ENCODE measurements at regions not wholly inside any gene's neighbourhood (a gene's known extent, or its start where the extent isn't known, plus 50 kb on each side); places are given as distances from the start of the nearest gene placed in this dataset.
"Not testable (repeated sequence)": the region's sequence is repeated elsewhere in the genome, so short reads cannot be mapped to it uniquely, and the experiment has no call there.

DNA sequence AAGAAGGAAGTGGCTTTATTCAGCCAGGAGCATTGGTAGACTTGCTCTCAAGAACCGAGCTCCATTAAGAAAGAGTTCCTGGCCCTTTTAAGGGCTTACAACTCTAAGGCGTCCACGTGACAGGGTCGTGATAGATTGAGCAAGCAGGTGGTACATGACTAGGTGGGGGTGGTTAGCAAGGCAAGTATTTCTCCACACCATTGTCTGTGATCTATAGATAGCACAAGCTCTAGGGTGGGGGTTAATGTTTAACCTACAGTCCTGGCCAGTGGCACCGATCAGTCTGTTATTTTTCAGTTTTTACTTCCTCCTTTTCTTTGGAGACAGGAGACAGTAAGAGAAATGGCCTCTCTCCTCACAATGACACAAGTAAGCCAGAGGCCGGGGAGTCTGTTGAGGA lies 215.1 kb downstream of the UQCRFS1 start:
- not testable (repeated sequence) for H3K4me1 ChIP-seq (ENCODE audit: control insufficient read depth in 2 of 2, insufficient read depth in 1 of 2, low read depth in 1 of 2, low read length in 2 of 2); H3K23ac ChIP-seq (ENCODE audit: low read depth, low read length, poor library complexity); H3K27me3 ChIP-seq (ENCODE audit: control insufficient read depth in 3 of 3, insufficient read depth in 3 of 3, low read depth in 1 of 3, low read length in 3 of 3); DNase-seq (ENCODE audit: low spot score); H2BK12ac ChIP-seq (ENCODE audit: low read length); H4K8ac ChIP-seq (ENCODE audit: low read depth, low read length); H3K14ac ChIP-seq (ENCODE audit: low read length); H3K27ac ChIP-seq (replicated peaks; ENCODE audit: low read length); H4K91ac ChIP-seq (ENCODE audit: low read depth, low read length, poor library complexity); H3K4me2 ChIP-seq (ENCODE audit: insufficient read depth, low read length, poor library complexity, severe bottlenecking); H3K4me3 ChIP-seq (ENCODE audit: low read length in 2 of 2); H2BK120ac ChIP-seq (ENCODE audit: low read depth, low read length); H3K9ac ChIP-seq (ENCODE audit: low read depth, low read length, poor library complexity); H2AK5ac ChIP-seq (ENCODE audit: low read depth, low read length); H2AFZ ChIP-seq (ENCODE audit: low read length); H3K18ac ChIP-seq (ENCODE audit: low read length); H2BK15ac ChIP-seq (ENCODE audit: low read length); H3K36me3 ChIP-seq (replicated peaks in 1 of 2; ENCODE audit: control insufficient read depth in 2 of 2, insufficient read depth in 2 of 2, low read length in 2 of 2); H3K4ac ChIP-seq (ENCODE audit: low read length); H3K79me1 ChIP-seq (ENCODE audit: low read depth, low read length); H2BK5ac ChIP-seq (ENCODE audit: low read length)
- WGBS, 2 donors (ENCODE audit: extremely low coverage in 2 of 2, insufficient read length in 2 of 2, insufficient replicate concordance in 1 of 2) = no CpG with 5 or more reads among the region's 6 CpGs
- H3K9me3 ChIP-seq (replicated peaks in 1 of 2; ENCODE audit: control insufficient read depth in 2 of 2, insufficient read depth in 1 of 2, low read depth in 1 of 2, low read length in 2 of 2) = peaks cover 0 to 14% of the 10 kb centered on the region in 2 donors

DNA sequence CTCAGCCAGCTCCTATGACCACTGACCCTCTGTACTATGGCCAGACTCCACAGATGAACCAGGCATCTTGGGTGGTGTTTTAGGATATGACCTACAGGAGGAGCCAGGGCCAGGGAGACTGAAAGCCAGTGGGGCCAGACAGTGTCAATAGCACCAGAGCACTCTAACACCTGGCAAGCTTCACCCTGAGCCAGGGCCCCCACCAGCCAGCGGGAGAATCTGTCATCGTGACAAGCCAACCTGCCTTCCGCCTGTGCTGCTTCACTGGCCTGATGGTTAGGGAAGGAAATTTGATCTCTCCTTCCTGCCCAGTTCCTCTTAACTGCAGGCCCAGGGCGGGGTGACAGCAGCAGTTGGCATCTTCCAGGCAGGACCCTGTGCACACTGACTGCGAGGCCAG lies 222.4 kb downstream of the UQCRFS1 start:
- H4K91ac ChIP-seq (ENCODE audit: low read depth, low read length, poor library complexity) = no peak overlapping the region
- H3K27ac ChIP-seq (replicated peaks; ENCODE audit: low read length) = no peak overlapping the region
- peak overlapping the region; percentile 45 for H3K9ac ChIP-seq (ENCODE audit: low read depth, low read length, poor library complexity)
- H3K4me3 ChIP-seq (ENCODE audit: low read length in 2 of 2) = no peak overlapping the region
- H2AK5ac ChIP-seq (ENCODE audit: low read depth, low read length) = peak overlapping the region; percentile 8
- no peak overlapping the region for H3K4me2 ChIP-seq (ENCODE audit: insufficient read depth, low read length, poor library complexity, severe bottlenecking)
- H2AFZ ChIP-seq (ENCODE audit: low read length) = no peak overlapping the region
- no peak for DNase-seq (ENCODE audit: low spot score)
- H3K27me3 ChIP-seq (ENCODE audit: control insufficient read depth in 3 of 3, insufficient read depth in 3 of 3, low read depth in 1 of 3, low read length in 3 of 3) = no peaks in the 10 kb centered on the region
- no peak overlapping the region for H2BK15ac ChIP-seq (ENCODE audit: low read length)
- no peak overlapping the region for H3K4ac ChIP-seq (ENCODE audit: low read length)
- H3K36me3 ChIP-seq (replicated peaks in 1 of 2; ENCODE audit: control insufficient read depth in 2 of 2, insufficient read depth in 2 of 2, low read length in 2 of 2) = no peaks in the 10 kb centered on the region
- H3K23ac ChIP-seq (ENCODE audit: low read depth, low read length, poor library complexity) = no peak overlapping the region
- no peak overlapping the region for H4K8ac ChIP-seq (ENCODE audit: low read depth, low read length)
- H3K9me3 ChIP-seq (replicated peaks in 1 of 2; ENCODE audit: control insufficient read depth in 2 of 2, insufficient read depth in 1 of 2, low read depth in 1 of 2, low read length in 2 of 2) = peaks cover 0 to 8% of the 10 kb centered on the region in 2 donors
- no peak overlapping the region for H3K14ac ChIP-seq (ENCODE audit: low read length)
- no peaks in the 10 kb centered on the region for H3K79me1 ChIP-seq (ENCODE audit: low read depth, low read length)
- H3K18ac ChIP-seq (ENCODE audit: low read length) = peak overlapping the region; percentile 69
- no peak overlapping the region for H2BK5ac ChIP-seq (ENCODE audit: low read length)
- no CpG with 5 or more reads among the region's 5 CpGs for WGBS, 2 donors (ENCODE audit: extremely low coverage in 2 of 2, insufficient read length in 2 of 2, insufficient replicate concordance in 1 of 2)
- H3K4me1 ChIP-seq (ENCODE audit: control insufficient read depth in 2 of 2, insufficient read depth in 1 of 2, low read depth in 1 of 2, low read length in 2 of 2) = peaks cover 0 to 4% of the 10 kb centered on the region in 2 donors
- no peak overlapping the region for H2BK120ac ChIP-seq (ENCODE audit: low read depth, low read length)
- H2BK12ac ChIP-seq (ENCODE audit: low read length) = peak overlapping the region; percentile 41

DNA sequence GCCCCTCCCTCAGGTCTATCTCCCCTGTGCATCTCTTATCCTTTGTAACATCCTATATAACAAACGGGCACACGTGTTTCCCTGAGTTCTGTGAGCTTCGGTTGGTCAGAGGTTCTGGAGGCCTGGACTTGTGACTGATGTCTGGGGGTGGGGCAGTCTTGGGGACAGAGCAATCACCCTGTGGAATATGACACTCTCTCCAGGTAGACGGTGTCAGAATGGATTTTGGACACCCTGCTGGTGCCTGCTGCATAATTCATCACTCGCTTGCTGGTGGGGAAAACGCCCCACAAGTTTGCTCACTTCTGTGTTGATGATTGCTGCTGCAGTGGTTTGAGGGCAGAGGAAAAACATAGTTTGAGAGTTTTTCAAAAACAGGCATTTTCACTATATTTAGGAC lies 223.2 kb downstream of the UQCRFS1 start:
- peaks cover 0 to 5% of the 10 kb centered on the region in 2 donors for H3K9me3 ChIP-seq (replicated peaks in 1 of 2; ENCODE audit: control insufficient read depth in 2 of 2, insufficient read depth in 1 of 2, low read depth in 1 of 2, low read length in 2 of 2)
- no peak overlapping the region for H3K4me3 ChIP-seq (ENCODE audit: low read length in 2 of 2)
- H2AK5ac ChIP-seq (ENCODE audit: low read depth, low read length) = no peak overlapping the region
- no peak overlapping the region for H2BK120ac ChIP-seq (ENCODE audit: low read depth, low read length)
- H3K4ac ChIP-seq (ENCODE audit: low read length) = no peak overlapping the region
- peaks cover 0 to 4% of the 10 kb centered on the region in 2 donors for H3K4me1 ChIP-seq (ENCODE audit: control insufficient read depth in 2 of 2, insufficient read depth in 1 of 2, low read depth in 1 of 2, low read length in 2 of 2)
- no peak overlapping the region for H3K14ac ChIP-seq (ENCODE audit: low read length)
- WGBS, 2 donors (ENCODE audit: extremely low coverage in 2 of 2, insufficient read length in 2 of 2, insufficient replicate concordance in 1 of 2) = no CpG with 5 or more reads among the region's 6 CpGs
- H3K9ac ChIP-seq (ENCODE audit: low read depth, low read length, poor library complexity) = no peak overlapping the region
- no peak overlapping the region for H3K4me2 ChIP-seq (ENCODE audit: insufficient read depth, low read length, poor library complexity, severe bottlenecking)
- H2BK15ac ChIP-seq (ENCODE audit: low read length) = no peak overlapping the region
- H3K18ac ChIP-seq (ENCODE audit: low read length) = no peak overlapping the region
- H3K27ac ChIP-seq (replicated peaks; ENCODE audit: low read length) = no peak overlapping the region
- H2AFZ ChIP-seq (ENCODE audit: low read length) = no peak overlapping the region
- no peak for DNase-seq (ENCODE audit: low spot score)
- H2BK5ac ChIP-seq (ENCODE audit: low read length) = no peak overlapping the region
- H2BK12ac ChIP-seq (ENCODE audit: low read length) = no peak overlapping the region
- no peaks in the 10 kb centered on the region for H3K79me1 ChIP-seq (ENCODE audit: low read depth, low read length)
- no peak overlapping the region for H3K23ac ChIP-seq (ENCODE audit: low read depth, low read length, poor library complexity)
- H3K36me3 ChIP-seq (replicated peaks in 1 of 2; ENCODE audit: control insufficient read depth in 2 of 2, insufficient read depth in 2 of 2, low read length in 2 of 2) = no peaks in the 10 kb centered on the region
- no peak overlapping the region for H4K91ac ChIP-seq (ENCODE audit: low read depth, low read length, poor library complexity)
- no peak overlapping the region for H4K8ac ChIP-seq (ENCODE audit: low read depth, low read length)
- no peaks in the 10 kb centered on the region for H3K27me3 ChIP-seq (ENCODE audit: control insufficient read depth in 3 of 3, insufficient read depth in 3 of 3, low read depth in 1 of 3, low read length in 3 of 3)

DNA sequence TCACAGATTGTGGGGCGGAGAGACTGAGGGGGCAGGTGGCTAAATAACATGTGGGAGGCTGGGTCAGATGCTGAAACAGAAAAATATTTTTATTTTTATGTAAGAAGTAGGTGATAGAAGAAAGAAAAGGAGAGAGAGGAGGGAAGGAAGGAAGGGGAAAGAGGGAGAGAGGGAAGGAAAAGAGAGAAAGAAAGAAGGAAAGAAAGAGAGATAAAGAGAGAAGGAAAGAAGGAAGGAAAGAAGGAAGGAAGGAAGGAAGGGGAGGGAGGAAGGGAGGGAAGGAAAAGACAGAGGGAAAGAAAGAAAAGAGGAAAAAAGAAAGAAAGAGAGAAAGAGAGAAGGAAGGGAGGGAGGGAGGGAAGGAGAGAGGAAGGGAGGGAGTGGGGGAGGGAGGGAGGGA lies 224.9 kb downstream of the UQCRFS1 start:
- H4K91ac ChIP-seq (ENCODE audit: low read depth, low read length, poor library complexity) = no peak overlapping the region
- H3K36me3 ChIP-seq (replicated peaks in 1 of 2; ENCODE audit: control insufficient read depth in 2 of 2, insufficient read depth in 2 of 2, low read length in 2 of 2) = no peaks in the 10 kb centered on the region
- H3K4ac ChIP-seq (ENCODE audit: low read length) = no peak overlapping the region
- WGBS, 2 donors (ENCODE audit: extremely low coverage in 2 of 2, insufficient read length in 2 of 2, insufficient replicate concordance in 1 of 2) = no CpG with 5 or more reads among the region's 1 CpG
- H3K14ac ChIP-seq (ENCODE audit: low read length) = no peak overlapping the region
- H2BK120ac ChIP-seq (ENCODE audit: low read depth, low read length) = no peak overlapping the region
- no peak overlapping the region for H2BK12ac ChIP-seq (ENCODE audit: low read length)
- H2BK5ac ChIP-seq (ENCODE audit: low read length) = no peak overlapping the region
- H3K4me2 ChIP-seq (ENCODE audit: insufficient read depth, low read length, poor library complexity, severe bottlenecking) = no peak overlapping the region
- no peak overlapping the region for H3K18ac ChIP-seq (ENCODE audit: low read length)
- peaks cover 0 to 4% of the 10 kb centered on the region in 2 donors for H3K4me1 ChIP-seq (ENCODE audit: control insufficient read depth in 2 of 2, insufficient read depth in 1 of 2, low read depth in 1 of 2, low read length in 2 of 2)
- H3K27ac ChIP-seq (replicated peaks; ENCODE audit: low read length) = no peak overlapping the region
- H2AFZ ChIP-seq (ENCODE audit: low read length) = no peak overlapping the region
- H3K9me3 ChIP-seq (replicated peaks in 1 of 2; ENCODE audit: control insufficient read depth in 2 of 2, insufficient read depth in 1 of 2, low read depth in 1 of 2, low read length in 2 of 2) = peaks cover 0 to 2% of the 10 kb centered on the region in 2 donors
- no peak overlapping the region for H2BK15ac ChIP-seq (ENCODE audit: low read length)
- no peak overlapping the region for H3K4me3 ChIP-seq (ENCODE audit: low read length in 2 of 2)
- H2AK5ac ChIP-seq (ENCODE audit: low read depth, low read length) = no peak overlapping the region
- DNase-seq (ENCODE audit: low spot score) = no peak
- H3K79me1 ChIP-seq (ENCODE audit: low read depth, low read length) = no peaks in the 10 kb centered on the region
- no peak overlapping the region for H3K23ac ChIP-seq (ENCODE audit: low read depth, low read length, poor library complexity)
- H4K8ac ChIP-seq (ENCODE audit: low read depth, low read length) = no peak overlapping the region
- no peaks in the 10 kb centered on the region for H3K27me3 ChIP-seq (ENCODE audit: control insufficient read depth in 3 of 3, insufficient read depth in 3 of 3, low read depth in 1 of 3, low read length in 3 of 3)
- no peak overlapping the region for H3K9ac ChIP-seq (ENCODE audit: low read depth, low read length, poor library complexity)

Measured in neuronal stem cell (in vitro differentiated cells).